C4-2B (cell line): ENCODE measurements at regions not wholly inside any gene's neighbourhood (a gene's known extent, or its start where the extent isn't known, plus 50 kb on each side); places are given as distances from the start of the nearest gene placed in this dataset.

Experiments used
- CTCF ChIP-seq: fragments of 450-650 bp; conservative IDR thresholded peaks from 2 replicates; pipeline ENCODE4 v1.5.1; 2017; ENCODE audit warnings: mild to moderate bottlenecking
- ZFX ChIP-seq: fragments of 450-650 bp; IDR thresholded peaks from 2 replicates; pipeline ENCODE4 v1.6.1; 2017

- no peak for TF ChIP-seq CTCF
- no peak for TF ChIP-seq ZFX
Measured at GRCh38 chr4:167779280-167779679, 313.1 kb upstream of the ANXA10 start.
